NCI-H82 (cell line): ENCODE measurements at regions not wholly inside any gene's neighbourhood (a gene's known extent, or its start where the extent isn't known, plus 50 kb on each side); places are given as distances from the start of the nearest gene placed in this dataset.
"Not testable (repeated sequence)": the region's sequence is repeated elsewhere in the genome, so short reads cannot be mapped to it uniquely, and the experiment has no call there.

Source experiments
- DNase-seq: peaks from one replicate; lab custom pipeline; 2025; lab: John Stamatoyannopoulos, UW

DNA sequence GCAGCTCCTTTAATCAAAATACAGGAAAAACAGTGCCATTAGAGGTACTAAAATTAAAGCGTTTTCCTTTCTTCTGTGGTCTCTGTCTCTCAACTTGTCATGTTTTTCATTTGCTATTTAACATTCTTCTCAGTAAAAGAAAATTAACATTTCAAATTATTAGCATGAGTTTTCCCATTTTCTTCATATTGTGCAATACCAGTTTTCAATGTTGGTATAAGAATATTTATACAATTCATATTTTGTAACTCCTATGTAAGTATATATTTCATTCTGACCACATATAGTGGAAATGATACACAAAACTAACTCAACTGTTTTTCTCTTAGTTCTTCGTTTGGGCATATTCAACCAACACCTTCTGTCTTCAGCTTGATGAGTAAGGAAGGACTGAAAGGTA, 308.3 kb downstream of the HS3ST1 start:
- no peak for DNase-seq

DNA sequence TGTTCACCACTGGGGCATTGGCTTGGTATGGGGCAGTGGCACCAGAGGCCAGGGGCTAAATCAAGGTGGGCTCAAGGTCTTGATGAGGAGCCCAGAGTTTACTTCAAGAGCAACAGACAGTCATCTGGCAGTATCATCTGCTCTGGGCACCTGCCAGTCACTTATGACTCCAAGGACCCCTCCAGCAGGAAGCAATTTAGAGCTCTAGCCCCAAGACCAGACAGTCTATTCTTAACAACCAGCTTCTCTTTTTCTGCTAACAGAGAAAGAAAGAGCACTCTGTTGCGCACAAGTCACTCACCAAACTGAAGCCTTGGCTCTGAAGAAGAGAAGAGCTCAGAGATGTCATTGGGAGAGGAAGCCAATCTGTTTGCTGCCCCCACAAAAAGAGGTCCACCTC, 309.2 kb downstream of the HS3ST1 start:
- no peak for DNase-seq

- no peak for DNase-seq
Observed at GRCh38 chr4:11118513-11118912, 310.2 kb downstream of the HS3ST1 start.

DNA sequence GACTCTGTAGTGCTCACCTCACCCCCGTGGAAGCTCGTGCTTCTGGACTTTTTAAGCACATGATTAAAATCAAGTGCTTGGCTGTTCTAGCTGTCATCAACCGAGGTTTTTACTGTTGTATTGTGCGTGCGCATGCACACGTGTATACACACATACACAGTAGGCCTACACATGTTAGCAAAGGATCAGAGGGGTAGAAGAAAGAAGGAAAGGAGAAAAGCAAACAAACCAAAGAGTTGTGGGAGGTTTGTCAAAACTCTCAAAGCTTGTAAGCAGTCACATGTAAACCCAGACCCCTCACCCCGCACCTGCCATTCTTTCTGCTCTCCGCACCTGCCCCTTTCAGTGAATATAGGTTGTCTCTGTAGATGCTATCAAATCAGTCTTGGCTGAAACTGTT, 311.8 kb downstream of the HS3ST1 start:
- DNase-seq = no peak

DNA sequence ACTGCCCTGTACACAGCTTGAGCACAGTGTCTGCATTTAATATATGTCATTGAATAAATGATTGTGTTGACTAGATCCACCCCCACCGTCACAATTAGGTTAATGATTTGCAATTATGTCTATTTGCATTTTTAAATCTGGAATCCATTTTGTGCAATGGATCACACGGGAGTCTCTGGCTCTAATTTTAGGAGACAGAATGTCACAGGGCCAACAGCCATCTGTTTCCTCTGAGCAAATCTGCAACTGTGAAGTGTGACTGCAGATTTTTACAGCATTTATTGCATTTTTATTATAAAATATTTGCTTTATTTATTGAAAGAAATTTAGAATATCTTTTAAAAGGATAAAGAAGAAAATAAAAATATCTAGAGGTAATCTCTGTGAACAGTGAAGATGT, 316.8 kb downstream of the HS3ST1 start:
- no peak for DNase-seq

- no peak for DNase-seq
Observed at GRCh38 chr4:11111370-11111769, 317.3 kb downstream of the HS3ST1 start.

DNA sequence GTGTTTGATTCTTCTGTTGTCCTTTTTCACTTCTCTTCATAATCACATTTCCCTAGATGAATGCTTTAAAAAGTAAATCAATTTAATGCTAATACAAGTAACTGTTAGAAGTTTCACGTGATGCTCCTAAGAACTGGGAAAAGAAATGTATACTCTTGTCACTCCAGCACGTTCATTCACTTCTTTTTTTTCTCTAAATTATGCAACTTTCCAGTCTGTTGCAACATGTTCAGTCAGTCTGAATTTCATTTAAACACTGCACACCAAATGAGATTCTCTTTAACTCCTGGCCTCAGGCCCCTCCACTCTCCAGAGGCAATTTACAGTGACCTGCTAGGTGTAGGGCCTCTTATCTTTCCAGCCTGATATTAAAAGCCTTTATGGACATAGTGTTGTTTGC, 321.9 kb downstream of the HS3ST1 start:
- DNase-seq = no peak

DNA sequence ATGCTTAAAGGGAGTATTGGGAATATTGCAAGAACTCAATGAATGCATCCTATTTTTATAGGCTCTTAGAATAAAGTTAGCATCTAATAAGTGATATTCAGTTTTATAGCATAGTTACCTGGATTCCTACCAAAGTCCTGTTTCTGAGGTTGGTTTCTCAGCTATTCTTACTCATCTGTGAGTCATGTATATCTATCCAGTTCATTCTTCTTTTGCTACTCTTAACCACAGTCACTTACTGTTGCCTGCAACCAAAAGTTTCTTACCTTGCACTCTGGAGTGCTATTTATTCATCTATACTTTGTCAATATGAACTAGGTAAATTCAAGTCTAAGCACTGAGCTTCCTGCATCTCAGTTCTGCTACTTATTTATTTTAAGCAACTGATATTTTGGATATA, 322.5 kb downstream of the HS3ST1 start:
- no peak for DNase-seq

GRCh38 chr4:11105715-11106114, 323.0 kb downstream of the HS3ST1 start:
- DNase-seq = no peak

- no peak for DNase-seq
Observed at GRCh38 chr4:11098461-11098860, 330.2 kb downstream of the HS3ST1 start.

DNA sequence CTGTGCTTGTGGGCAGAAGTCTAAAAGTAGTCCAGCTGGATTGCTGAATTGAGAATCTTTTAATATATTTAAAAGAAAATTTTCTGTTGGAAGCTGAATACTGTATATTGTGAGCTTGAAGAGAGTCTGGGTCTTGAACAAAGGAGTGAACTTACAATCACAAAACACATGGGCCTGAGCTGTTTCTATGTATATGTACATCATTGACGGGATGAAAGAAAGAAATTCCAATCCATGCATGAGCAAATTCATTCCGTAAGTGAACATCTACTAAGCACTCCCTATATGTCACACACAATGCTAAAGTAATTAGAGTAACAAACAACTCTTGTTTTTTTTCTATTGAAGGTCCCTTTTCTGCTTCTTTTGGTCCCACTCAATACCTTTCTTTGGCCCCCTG, 331.0 kb downstream of the HS3ST1 start:
- no peak for DNase-seq

GRCh38 chr4:11081006-11081405, 347.7 kb downstream of the HS3ST1 start:
- DNase-seq = no peak

DNA sequence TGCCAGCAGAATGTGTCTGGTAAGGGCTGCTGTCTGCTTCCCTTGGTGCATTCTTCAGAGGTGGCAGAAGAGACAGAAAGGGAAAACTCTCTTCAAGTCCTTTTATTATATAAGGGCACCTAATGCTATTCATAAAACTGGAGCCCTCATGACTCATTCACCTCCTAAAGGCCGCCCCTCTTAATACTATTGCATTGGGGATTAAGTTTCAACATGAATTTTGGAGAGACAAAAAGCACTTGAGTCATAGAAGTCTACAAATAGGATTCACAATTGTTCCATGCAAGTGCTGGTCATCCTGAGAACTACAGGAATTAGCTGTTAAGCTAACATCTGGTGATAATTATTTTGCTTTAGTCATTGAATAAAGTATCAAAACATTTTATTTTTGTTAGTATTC, 349.5 kb downstream of the HS3ST1 start:
- no peak for DNase-seq

DNA sequence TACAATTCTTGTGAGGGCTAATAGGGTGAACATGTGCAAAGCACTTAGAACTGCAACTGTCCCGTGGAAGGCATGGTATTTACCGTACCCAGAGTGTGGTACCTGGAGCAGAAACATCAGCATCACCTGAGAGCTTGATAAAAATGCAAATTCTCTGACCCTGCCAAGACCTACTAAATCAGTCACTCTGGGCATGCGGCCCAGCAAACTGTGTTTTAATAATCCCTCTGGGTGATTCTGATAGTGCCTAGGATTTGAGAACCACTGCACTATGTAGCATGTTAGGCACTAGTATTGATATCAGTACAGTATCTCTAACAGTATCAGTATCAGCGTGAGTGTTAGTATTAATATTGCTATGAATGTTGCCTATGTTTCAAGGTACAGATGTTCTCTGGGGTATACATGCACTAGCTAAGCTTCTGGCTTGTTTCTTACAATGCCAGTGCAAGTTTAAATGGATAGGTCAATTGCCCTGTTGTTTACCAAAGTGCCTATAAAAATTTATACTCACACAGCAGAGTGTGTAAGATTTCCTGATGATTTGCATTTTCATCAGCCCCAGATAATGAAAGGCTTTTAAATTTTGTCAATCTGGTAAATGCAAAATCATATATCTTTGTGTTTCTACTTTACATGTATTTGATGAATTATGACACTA, 354.0 kb downstream of the HS3ST1 start:
- no peak for DNase-seq

- no peak for DNase-seq
Observed at GRCh38 chr4:11073621-11074051, 355.1 kb downstream of the HS3ST1 start.

DNA sequence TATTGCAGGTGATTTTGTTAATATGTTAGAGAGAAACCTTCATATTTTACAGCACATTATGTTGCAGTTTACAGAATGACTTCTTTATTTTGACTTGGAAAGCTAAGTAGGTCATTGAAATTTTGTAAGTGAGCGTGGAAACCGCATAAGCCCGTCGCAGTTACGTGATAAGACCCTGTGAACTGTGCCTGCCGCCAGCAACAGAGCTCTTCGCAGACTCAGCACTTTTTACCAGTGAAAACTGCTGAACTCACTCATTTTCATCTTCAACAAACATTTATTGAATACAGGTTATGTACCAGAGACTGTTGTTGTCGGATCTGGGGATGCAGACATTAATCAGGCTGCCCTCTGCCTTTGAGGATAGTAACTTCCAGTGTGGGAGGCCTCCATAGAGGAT, 355.7 kb downstream of the HS3ST1 start:
- DNase-seq = no peak

- no peak for DNase-seq
Observed at GRCh38 chr4:11072463-11072862, 356.2 kb downstream of the HS3ST1 start.

DNA sequence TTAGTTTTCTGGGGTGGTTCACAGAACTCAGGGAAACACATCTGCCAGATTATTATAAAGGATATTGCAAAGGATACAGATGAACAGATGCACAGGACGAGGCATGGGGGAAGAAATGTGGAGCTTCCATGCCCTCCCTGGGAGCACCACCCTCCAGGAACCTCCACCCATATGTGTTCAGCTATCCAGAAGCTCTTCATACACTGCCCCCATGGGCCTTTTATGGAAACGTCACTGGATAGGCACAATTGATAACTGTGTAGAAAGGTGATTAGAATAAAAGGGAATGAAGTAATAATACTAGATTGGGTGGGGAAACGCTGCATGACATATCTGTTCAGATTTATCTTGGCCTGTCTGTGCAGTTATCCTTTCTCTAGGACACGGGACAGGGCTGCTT, 357.9 kb downstream of the HS3ST1 start:
- DNase-seq = no peak

GRCh38 chr4:11069581-11070211, 359.0 kb downstream of the HS3ST1 start:
- DNase-seq = no peak

DNA sequence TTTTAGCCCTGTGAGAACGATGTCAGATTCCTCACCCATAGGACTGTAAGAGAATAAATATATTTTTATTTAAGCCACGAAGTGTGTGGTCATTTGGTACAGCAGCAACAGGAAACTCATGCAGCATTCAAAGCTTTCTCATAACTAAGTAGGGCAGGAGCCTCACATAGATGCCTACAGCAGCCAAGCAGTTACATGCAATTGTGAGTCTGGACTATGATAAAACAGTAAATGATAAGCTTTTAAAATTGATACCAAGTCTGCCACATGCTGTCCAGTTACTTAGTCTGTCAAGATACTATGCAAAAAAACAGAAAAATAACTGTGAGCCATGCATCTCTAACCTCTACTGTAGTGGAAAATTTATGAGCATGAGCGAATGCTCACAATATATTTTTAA, 359.6 kb downstream of the HS3ST1 start:
- no peak for DNase-seq

GRCh38 chr4:11066584-11066983, 362.1 kb downstream of the HS3ST1 start:
- DNase-seq = not testable (repeated sequence)

- not testable (repeated sequence) for DNase-seq
Observed at GRCh38 chr4:11060637-11061036, 368.1 kb downstream of the HS3ST1 start.

GRCh38 chr4:11054937-11055336, 370.4 kb upstream of the CLNK start:
- DNase-seq = not testable (repeated sequence)

DNA sequence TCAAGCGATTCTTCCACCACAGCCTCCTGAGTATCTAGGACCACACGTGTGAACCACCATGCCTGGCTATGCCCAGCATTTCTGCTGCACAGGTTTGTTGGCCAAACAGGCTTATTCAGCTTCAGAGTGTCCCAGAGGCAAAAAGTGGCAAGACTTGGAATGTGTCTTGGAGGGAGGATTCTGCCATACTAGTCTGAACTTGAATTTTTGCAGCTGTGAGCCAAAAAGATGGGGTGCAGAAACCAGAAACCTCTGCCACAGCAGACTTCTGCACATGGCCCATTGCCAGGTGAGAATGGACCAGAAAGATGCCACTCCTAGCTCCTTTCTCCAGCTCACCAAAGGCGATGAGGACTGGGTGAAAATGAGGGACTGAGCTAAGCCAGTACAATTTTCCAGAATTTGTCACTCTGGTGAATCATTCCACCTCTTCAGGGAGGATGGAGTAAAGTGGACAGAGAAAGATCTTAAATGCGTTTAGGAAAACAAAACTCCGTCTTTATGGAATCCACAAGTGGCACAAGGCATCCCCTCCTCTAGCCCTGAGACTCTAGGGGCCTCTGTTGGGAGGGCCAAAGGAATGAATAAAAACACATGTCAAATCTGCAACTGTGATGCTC, 369.1 kb upstream of the CLNK start:
- DNase-seq = no peak
